T1000 (cell line): ENCODE measurements at regions not wholly inside any gene's neighbourhood (a gene's known extent, or its start where the extent isn't known, plus 50 kb on each side); places are given as distances from the start of the nearest gene placed in this dataset.

Experiments used
- DNase-seq: peaks from one replicate; lab custom pipeline; 2025; ENCODE audit warnings: mixed read lengths; lab: John Stamatoyannopoulos, UW

DNA sequence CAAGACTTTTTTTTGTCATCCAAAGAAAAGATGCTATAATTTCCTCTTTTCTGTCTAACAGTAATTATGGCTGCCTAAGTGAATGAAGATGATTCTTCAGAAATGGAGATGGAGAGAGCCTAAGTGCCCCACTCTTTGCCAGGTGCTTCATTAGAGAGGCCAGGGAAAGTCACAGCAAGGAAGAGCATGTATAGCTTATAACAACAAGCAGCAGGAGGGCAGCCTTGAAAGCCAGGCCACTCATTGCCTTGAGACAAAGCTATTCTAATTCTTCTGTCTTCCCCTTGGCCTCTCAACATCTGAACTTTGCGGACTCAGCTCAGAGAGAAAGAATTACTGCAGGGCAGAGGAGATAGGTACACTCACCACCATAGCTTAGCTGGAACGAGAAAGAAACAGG, 112.0 kb upstream of the ZNF366 start:
- no peak for DNase-seq

- no peak for DNase-seq
Measured at GRCh38 chr5:72618708-72619107, 111.5 kb upstream of the ZNF366 start.

GRCh38 chr5:72615061-72615460, 107.9 kb upstream of the ZNF366 start:
- DNase-seq: no peak

GRCh38 chr5:72613515-72613914, 106.3 kb upstream of the ZNF366 start:
- DNase-seq: no peak

DNA sequence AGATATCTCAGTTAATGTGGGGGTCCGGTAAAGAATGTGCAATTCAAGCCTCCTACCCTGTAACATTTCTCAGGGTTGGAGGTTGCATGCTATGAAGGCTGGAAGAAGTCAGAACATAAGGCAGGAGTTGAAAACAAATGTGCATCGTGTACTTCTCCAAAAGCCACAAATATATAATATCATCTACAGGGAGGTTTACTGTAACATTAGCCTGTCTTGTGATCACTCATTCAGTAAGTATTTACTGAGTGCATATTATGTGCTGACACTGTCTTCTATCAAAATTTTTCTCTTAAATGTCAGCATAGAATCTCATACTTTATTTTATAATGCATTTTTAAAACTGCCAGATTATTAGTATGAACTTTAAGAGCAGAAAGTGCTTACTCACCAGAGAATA, 105.6 kb upstream of the ZNF366 start:
- DNase-seq: no peak

GRCh38 chr5:72611118-72611730, 104.0 kb upstream of the ZNF366 start:
- peak; percentile 17 for DNase-seq

GRCh38 chr5:72608926-72609325, 101.7 kb upstream of the ZNF366 start:
- DNase-seq: no peak

GRCh38 chr5:72608297-72608696, 101.1 kb upstream of the ZNF366 start:
- no peak for DNase-seq

- no peak for DNase-seq
Measured at GRCh38 chr5:72607381-72607780, 100.2 kb upstream of the ZNF366 start.

GRCh38 chr5:72606525-72606924, 99.3 kb upstream of the ZNF366 start:
- no peak for DNase-seq

DNA sequence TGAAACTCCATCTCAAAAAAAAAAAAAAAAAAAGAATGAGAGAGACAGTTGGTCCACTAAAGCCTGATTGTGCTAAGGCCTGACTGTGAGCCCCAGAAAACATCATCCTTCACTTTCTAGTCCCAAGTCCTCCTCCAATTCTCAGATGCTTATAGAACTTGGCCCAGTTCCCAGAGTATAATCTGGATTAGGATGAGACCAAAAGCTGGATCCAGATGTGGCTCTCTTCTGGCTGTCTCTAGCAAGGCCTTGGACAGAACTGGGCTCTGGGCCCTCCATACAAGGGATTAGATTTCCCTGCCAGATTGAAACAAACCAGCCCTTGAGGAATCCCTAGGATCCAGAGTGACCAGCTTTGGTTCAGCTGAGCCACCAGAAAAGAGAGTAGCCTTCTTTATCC, 98.4 kb upstream of the ZNF366 start:
- DNase-seq: no peak

GRCh38 chr5:72604798-72605154, 97.6 kb upstream of the ZNF366 start:
- DNase-seq: no peak

GRCh38 chr5:72604111-72604797, 97.0 kb upstream of the ZNF366 start:
- DNase-seq: no peak

GRCh38 chr5:72602696-72603685, 95.8 kb upstream of the ZNF366 start:
- no peak for DNase-seq

DNA sequence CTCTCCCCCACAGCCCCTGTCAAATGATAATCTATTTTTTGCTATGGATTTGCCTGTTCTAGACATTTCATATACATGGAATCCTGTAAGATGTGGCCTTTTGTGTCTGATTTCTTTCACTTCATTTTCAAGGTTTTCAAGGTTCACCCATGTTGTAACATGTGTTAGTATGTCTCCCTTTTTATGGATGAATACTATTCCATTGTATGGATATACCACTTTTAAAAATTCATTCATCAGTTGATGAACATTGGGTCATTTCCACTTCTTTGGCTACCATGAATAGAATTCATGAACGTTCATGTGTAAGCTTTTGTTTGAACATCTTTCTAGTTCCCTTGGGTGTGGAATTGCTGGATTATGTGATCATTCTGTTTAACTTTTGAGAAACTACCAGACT, 94.7 kb upstream of the ZNF366 start:
- DNase-seq: no peak

- peak; percentile 51 for DNase-seq
Measured at GRCh38 chr5:72600391-72600981, 93.3 kb upstream of the ZNF366 start.

DNA sequence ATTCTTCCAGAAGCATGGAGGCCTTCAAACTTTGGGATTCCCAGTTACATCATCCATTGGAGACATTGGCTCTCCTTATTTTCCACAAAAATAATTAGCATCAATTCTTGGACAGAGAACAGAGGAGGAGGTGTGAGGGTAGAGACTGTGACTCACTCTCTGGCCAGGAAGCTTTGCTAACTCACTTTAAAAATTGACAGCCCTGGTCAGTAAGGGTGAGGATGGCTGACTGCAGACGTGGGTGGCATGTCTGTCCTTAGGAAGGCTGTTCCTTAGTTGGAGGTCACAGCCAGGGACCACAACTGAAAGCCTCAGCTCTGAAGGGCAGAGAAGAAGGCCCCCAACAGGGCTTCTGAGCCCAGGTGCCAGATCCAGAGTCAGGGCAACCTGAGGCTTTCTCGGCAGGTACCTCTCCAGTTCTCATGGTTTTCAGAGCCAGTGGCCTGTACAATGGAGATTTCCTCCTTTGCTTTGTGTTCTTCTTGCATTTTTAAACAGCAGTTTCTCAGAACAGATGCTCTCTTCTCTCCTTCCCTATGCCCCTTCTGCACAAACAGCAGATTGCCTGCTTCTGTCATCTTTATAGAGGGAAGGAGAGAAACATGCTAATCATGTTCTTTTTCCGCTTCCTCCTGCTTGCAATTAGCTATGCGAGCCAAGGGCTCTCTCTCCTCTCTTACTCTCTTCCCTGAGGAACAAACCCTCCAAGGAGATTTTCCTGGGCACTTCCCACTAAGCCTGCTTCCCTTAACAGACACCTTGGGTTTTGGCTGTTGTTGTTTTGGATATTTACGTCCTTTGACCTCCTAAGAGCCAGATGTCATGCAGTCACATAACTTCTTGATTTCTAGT, 92.5 kb upstream of the ZNF366 start:
- DNase-seq: no peak

DNA sequence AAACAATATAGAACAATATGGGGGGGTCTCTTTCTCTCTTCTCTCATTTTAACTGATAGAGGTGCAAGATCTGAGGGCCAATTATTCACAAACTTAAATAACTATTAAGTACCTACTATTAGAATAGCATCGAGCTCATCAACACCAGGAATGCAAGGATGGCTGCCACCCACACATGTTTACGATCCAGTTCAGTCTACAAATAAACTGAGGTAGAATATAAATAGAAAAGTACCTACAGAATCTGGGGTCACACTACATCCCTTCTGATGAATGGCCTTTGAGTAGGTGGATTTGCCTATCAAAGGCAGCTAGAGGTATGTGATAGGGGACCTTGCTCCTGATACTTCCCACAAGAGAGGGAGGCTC, 91.8 kb upstream of the ZNF366 start:
- no peak for DNase-seq

- peak; percentile 64 for DNase-seq
Measured at GRCh38 chr5:72598401-72599064, 91.3 kb upstream of the ZNF366 start.

GRCh38 chr5:72597456-72597948, 90.3 kb upstream of the ZNF366 start:
- DNase-seq: peak; percentile 46

GRCh38 chr5:72596956-72597355, 89.7 kb upstream of the ZNF366 start:
- DNase-seq: no peak
